Testis (tissue), 2 donors: ENCODE measurements at regions not wholly inside any gene's neighbourhood (a gene's known extent, or its start where the extent isn't known, plus 50 kb on each side); places are given as distances from the start of the nearest gene placed in this dataset.

Source experiments
- DNase-seq: peaks from one replicate; pipeline ENCODE4 v3.0.0-alpha.2; 2019
- H3K27ac ChIP-seq, 2 donors: fragments of 200-600 bp; sonication (generic); one replicate each; pipeline ENCODE4 v1.5.1; 2019
- H3K27me3 ChIP-seq: fragments of 200-600 bp; sonication (generic); one replicate; pipeline ENCODE4 v1.5.1; 2019
- H3K36me3 ChIP-seq: fragments of 200-600 bp; sonication (generic); one replicate; pipeline ENCODE4 v1.5.1; 2017; ENCODE audit warnings: low read depth; ENCODE audit errors: missing control alignments
- H3K4me1 ChIP-seq: fragments of 200-600 bp; sonication (generic); one replicate; pipeline ENCODE4 v1.5.1; 2019
- H3K4me3 ChIP-seq, 2 donors: fragments of 200-600 bp; sonication (generic); one replicate each; pipeline ENCODE4 v1.5.1; 2017 to 2019
- H3K9me3 ChIP-seq: fragments of 200-600 bp; sonication (generic); one replicate; pipeline ENCODE4 v1.5.1; 2017
- POLR2A ChIP-seq: fragments of 450-650 bp; IDR thresholded peaks from one replicate; pipeline ENCODE4 v1.6.1; 2017; ENCODE audit warnings: antibody characterized with exemption, mild to moderate bottlenecking, moderate library complexity
- WGBS, 2 donors: methylation state at CpG; one replicate each; pipeline ENCODE4 v1.1.5; 2018; 5-methylcytosine and 5-hydroxymethylcytosine counted together
- intact Hi-C: fragments of 100-400 bp; cut with DNase I; formaldehyde crosslinking; loops from one replicate; pipeline ENCODE4 v1.15.1; 2023; ENCODE audit warnings: low total_unique reads
- TF ChIP-seq, protein P1 (sequence below), 3 experiments: fragments of 450-650 bp in 2 of 3; fragments of 200-600 bp in 1 of 3; sonication (generic) in 1 of 3; IDR thresholded peaks; one replicate each; pipeline ENCODE4 v1.5.1; 2016 to 2019; ENCODE audit warnings: antibody characterized with exemption in 3 of 3, mild to moderate bottlenecking in 2 of 3, moderate library complexity in 1 of 3

DNA sequence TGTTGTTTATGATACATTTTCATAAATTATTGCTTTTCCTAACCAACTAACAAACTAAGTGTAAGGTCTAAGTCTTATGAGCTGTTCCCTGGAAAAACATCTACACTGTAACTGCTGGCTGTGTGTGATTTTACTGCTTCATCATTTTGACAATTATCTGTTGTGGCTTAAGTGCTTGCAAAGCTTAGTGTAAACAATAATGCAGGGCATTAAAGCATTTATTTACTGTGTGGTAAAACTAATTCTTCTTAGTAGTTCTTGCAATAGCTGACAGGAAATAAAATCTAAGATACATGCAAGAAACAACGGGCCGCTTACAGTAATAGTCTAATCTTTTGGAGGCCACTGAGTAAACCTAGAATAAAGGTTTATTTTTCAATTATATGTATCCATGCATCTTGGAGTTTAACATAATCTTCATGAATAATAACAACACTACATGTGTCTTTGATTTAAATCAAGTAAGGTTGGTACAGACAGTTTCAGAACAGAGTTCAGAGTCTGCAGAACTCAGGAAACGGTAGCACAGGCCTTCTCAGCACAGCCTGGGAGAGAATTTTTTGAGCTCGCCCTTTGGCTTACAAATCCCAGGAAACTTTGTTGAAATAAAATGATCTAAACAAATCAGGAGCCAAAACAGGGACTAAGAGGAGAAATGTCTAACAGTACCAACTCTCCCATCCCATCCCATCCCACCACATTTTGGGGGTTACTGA, 473.1 kb downstream of the NR2F1-AS1 start:
- no peak overlapping the region for H3K4me3 ChIP-seq

DNA sequence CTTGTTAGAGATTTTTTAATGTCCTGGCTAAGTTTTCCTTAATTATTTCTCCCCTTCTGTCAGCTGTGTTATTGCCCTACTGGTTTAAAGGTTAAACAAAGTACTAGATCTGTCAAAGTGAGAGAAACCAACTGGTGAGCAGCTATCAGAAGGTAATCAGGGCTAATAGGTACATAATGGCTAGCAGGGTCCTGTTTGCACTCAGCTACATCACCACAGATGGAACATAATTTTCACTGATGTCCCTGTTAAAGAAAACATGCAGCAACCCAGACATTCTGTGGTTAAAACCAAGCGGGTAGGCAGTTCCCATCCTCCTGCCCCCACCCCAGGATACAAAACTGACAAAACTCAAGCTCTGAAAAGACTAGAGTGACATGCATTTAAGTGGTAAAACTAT, 473.9 kb downstream of the NR2F1-AS1 start:
- intact Hi-C loops = no loop called here
- Histone ChIP-seq H3K4me1 (no peaks in the 10 kb centered on the region), H3K36me3 (no peaks in the 10 kb centered on the region), H3K27ac (no peak overlapping the region), H3K9me3 (no peaks in the 10 kb centered on the region), H3K27me3 (no peaks in the 10 kb centered on the region), H3K4me3 (no peak overlapping the region)
- DNase-seq = no peak
- TF ChIP-seq, protein P1, sequence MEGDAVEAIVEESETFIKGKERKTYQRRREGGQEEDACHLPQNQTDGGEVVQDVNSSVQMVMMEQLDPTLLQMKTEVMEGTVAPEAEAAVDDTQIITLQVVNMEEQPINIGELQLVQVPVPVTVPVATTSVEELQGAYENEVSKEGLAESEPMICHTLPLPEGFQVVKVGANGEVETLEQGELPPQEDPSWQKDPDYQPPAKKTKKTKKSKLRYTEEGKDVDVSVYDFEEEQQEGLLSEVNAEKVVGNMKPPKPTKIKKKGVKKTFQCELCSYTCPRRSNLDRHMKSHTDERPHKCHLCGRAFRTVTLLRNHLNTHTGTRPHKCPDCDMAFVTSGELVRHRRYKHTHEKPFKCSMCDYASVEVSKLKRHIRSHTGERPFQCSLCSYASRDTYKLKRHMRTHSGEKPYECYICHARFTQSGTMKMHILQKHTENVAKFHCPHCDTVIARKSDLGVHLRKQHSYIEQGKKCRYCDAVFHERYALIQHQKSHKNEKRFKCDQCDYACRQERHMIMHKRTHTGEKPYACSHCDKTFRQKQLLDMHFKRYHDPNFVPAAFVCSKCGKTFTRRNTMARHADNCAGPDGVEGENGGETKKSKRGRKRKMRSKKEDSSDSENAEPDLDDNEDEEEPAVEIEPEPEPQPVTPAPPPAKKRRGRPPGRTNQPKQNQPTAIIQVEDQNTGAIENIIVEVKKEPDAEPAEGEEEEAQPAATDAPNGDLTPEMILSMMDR (IDR thresholded peaks at IDR 0.05) = no peak
- TF ChIP-seq POLR2A = no peak
- WGBS, 2 donors = 57 to 59% methylated on average over 1 of the region's 1 CpG

More for the DNA sequence above, 473.1 kb downstream of the NR2F1-AS1 start:
- no peak overlapping the region for H3K27ac ChIP-seq
- no peaks in the 10 kb centered on the region for H3K4me1 ChIP-seq
- H3K36me3 ChIP-seq = no peaks in the 10 kb centered on the region
- 60% methylated on average over 4 of the region's 4 CpGs for WGBS, 2 donors
- intact Hi-C loops = no loop called here
- DNase-seq = no peak
- H3K9me3 ChIP-seq = no peaks in the 10 kb centered on the region
- TF ChIP-seq, protein P1 (IDR thresholded peaks at IDR 0.05) = no peak
- no peak for TF ChIP-seq POLR2A
- no peaks in the 10 kb centered on the region for H3K27me3 ChIP-seq

DNA sequence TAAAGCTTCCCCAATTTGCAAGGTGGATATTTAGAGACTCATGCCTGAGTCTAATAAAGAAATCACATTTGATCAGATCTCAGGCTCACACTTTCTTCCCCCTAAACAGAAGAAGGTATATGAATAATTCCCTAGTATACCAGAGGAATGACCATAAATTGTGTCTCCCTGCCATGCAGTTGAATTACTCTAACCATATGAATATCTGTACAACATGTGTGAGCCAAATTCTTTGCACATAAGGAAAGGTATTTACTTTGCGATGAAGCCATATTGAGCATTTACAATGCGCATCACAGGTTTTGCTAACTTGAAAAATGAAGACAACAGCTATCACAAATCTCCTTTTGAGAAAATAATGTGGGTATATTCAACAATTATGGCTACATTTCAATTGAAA, 479.4 kb downstream of the NR2F1-AS1 start:
- no peak for TF ChIP-seq POLR2A
- TF ChIP-seq, protein P1 (IDR thresholded peaks at IDR 0.05) = no peak
- no peak overlapping the region for H3K27ac ChIP-seq
- H3K27me3 ChIP-seq = no peaks in the 10 kb centered on the region
- no peak overlapping the region for H3K4me3 ChIP-seq
- 96 to 99% methylated on average over 2 of the region's 2 CpGs for WGBS, 2 donors
- intact Hi-C loops = no loop called here
- DNase-seq = no peak
- H3K4me1 ChIP-seq = no peaks in the 10 kb centered on the region
- H3K9me3 ChIP-seq = no peaks in the 10 kb centered on the region
- H3K36me3 ChIP-seq = no peaks in the 10 kb centered on the region

GRCh38 chr5:93100976-93101375, 480.0 kb downstream of the NR2F1-AS1 start:
- no peaks in the 10 kb centered on the region for H3K9me3 ChIP-seq

More at GRCh38 chr5:93100976-93101375, 480.0 kb downstream of the NR2F1-AS1 start:
- TF ChIP-seq, protein P1 (IDR thresholded peaks at IDR 0.05) = no peak
- TF ChIP-seq POLR2A = no peak
- Histone ChIP-seq H3K36me3 (no peaks in the 10 kb centered on the region), H3K4me1 (no peaks in the 10 kb centered on the region), H3K4me3 (no peak overlapping the region), H3K27me3 (no peaks in the 10 kb centered on the region), H3K27ac (no peak overlapping the region)
- no peak for DNase-seq
- intact Hi-C loops = no loop called here
